Renal cortex interstitium (tissue), 11 donors: ENCODE measurements at regions not wholly inside any gene's neighbourhood (a gene's known extent, or its start where the extent isn't known, plus 50 kb on each side); places are given as distances from the start of the nearest gene placed in this dataset.
"Not testable (repeated sequence)": the region's sequence is repeated elsewhere in the genome, so short reads cannot be mapped to it uniquely, and the experiment has no call there.

Experiments
- DNase-seq, 11 donors: peaks; one replicate each; pipeline ENCODE4 v3.0.0-alpha.2; 2013; ENCODE audit warnings: low read depth in 9 of 11, low spot score in 4 of 11; ENCODE audit errors: extremely low read depth in 1 of 11

- no peak for DNase-seq
Observed at GRCh38 chr19:31068268-31068667, 281.0 kb downstream of the TSHZ3 start.

GRCh38 chr19:31066385-31066784 lies 282.9 kb downstream of the TSHZ3 start:
- no peak for DNase-seq

- no peak for DNase-seq
Observed at GRCh38 chr19:31064491-31064890, 284.7 kb downstream of the TSHZ3 start.

- DNase-seq = no peak
Observed at GRCh38 chr19:31058676-31059340, 290.4 kb downstream of the TSHZ3 start.

- no peak for DNase-seq
Observed at GRCh38 chr19:31057476-31057875, 291.8 kb downstream of the TSHZ3 start.

- DNase-seq = no peak
Observed at GRCh38 chr19:31055454-31055853, 293.8 kb downstream of the TSHZ3 start.

GRCh38 chr19:31054430-31054829 lies 294.8 kb downstream of the TSHZ3 start:
- no peak for DNase-seq

GRCh38 chr19:31049431-31049830 lies 299.8 kb downstream of the TSHZ3 start:
- no peak for DNase-seq

- no peak for DNase-seq
Observed at GRCh38 chr19:31046024-31046423, 303.2 kb downstream of the TSHZ3 start.

GRCh38 chr19:31041461-31041860 lies 307.8 kb downstream of the TSHZ3 start:
- DNase-seq = no peak

GRCh38 chr19:31039151-31039550 lies 310.1 kb downstream of the TSHZ3 start:
- no peak for DNase-seq

GRCh38 chr19:31037286-31037980 lies 311.8 kb downstream of the TSHZ3 start:
- DNase-seq = no peak

- DNase-seq = not testable (repeated sequence)
Observed at GRCh38 chr19:31031455-31031854, 317.8 kb downstream of the TSHZ3 start.

GRCh38 chr19:31023038-31023437 lies 326.2 kb downstream of the TSHZ3 start:
- no peak for DNase-seq

- no peak for DNase-seq
Observed at GRCh38 chr19:31018936-31019335, 330.3 kb downstream of the TSHZ3 start.

- no peak for DNase-seq
Observed at GRCh38 chr19:31015778-31016177, 333.5 kb downstream of the TSHZ3 start.

- DNase-seq = no peak
Observed at GRCh38 chr19:31014668-31015067, 334.6 kb downstream of the TSHZ3 start.

- DNase-seq = no peak
Observed at GRCh38 chr19:31013384-31014020, 335.7 kb downstream of the TSHZ3 start.

GRCh38 chr19:31002518-31003244 lies 346.6 kb downstream of the TSHZ3 start:
- peak in 2 of 11 donors; percentile 2 for DNase-seq

- DNase-seq = no peak
Observed at GRCh38 chr19:31001991-31002390, 347.2 kb downstream of the TSHZ3 start.
